Activated CD8-positive, alpha-beta T cell treated with anti-CD3 and anti-CD28 coated beads for 36 hours (primary cell): ENCODE measurements at regions not wholly inside any gene's neighbourhood (a gene's known extent, or its start where the extent isn't known, plus 50 kb on each side); places are given as distances from the start of the nearest gene placed in this dataset.

ENCODE experiments used
- ATAC-seq: fragments of 200-7000 bp; cut with Tn5 transposase; one replicate; pipeline ENCODE4 v1.10.0; 2021; ENCODE audit warnings: mild to moderate bottlenecking, moderate library complexity
- CTCF ChIA-PET: fragments of 350-600 bp; sonication (Branson Sonifier 250); formaldehyde crosslinking; loops from one replicate; lab custom pipeline; 2021; ENCODE audit warnings: antibody characterized with exemption; lab: Charles Lee
- POLR2A ChIA-PET: fragments of 350-600 bp; sonication (Branson Sonifier 250); formaldehyde crosslinking; loops from one replicate; lab custom pipeline; 2021; ENCODE audit warnings: antibody characterized with exemption; lab: Charles Lee
- DNase-seq: peaks from one replicate; pipeline ENCODE4 v3.0.0-alpha.2; 2020
- H3K27ac Mint-ChIP-seq: one replicate; pipeline ENCODE4 v1.8.0; 2021; ENCODE audit warnings: mild to moderate bottlenecking, mixed read lengths
- H3K27me3 Mint-ChIP-seq: one replicate; pipeline ENCODE4 v1.8.0; 2021; ENCODE audit warnings: mixed read lengths
- H3K36me3 Mint-ChIP-seq: one replicate; pipeline ENCODE4 v1.8.0; 2021; ENCODE audit warnings: low read depth, mixed read lengths
- H3K4me1 Mint-ChIP-seq: one replicate; pipeline ENCODE4 v1.8.0; 2021; ENCODE audit warnings: low read depth, mixed read lengths
- H3K4me3 Mint-ChIP-seq: one replicate; pipeline ENCODE4 v1.8.0; 2021; ENCODE audit warnings: mild to moderate bottlenecking, moderate library complexity, mixed read lengths
- H3K9me3 Mint-ChIP-seq: one replicate; pipeline ENCODE4 v1.8.0; 2021; ENCODE audit warnings: mixed read lengths
- intact Hi-C: fragments of 100-400 bp; cut with micrococcal nuclease; formaldehyde crosslinking; loops from one replicate; pipeline ENCODE4 v1.10.0; 2022
- TF ChIP-seq, protein P1 (sequence below): fragments of 200-600 bp; IDR thresholded peaks from one replicate; pipeline ENCODE4 v1.8.0; 2022; ENCODE audit warnings: antibody characterized with exemption, mild to moderate bottlenecking

DNA sequence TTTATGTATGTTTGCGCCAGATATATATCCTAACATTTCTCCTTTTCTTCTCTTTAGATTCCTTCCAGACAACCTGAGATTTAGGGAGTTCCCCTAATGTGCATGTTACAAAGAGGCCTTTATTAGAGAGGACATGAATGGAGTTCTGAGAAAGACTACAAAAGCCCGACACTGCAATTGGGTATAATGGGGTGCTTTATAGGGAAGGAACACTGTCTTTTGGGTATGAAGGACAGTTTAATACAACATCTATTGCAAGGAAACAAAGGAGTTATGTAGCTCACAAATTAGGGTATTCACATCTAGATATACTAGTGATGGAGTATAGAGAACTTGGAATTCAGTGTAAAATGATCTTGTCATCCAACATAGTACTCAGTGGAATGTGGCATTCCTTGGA lies 383.8 kb downstream of the FIGN start:
- TF ChIP-seq, protein P1, sequence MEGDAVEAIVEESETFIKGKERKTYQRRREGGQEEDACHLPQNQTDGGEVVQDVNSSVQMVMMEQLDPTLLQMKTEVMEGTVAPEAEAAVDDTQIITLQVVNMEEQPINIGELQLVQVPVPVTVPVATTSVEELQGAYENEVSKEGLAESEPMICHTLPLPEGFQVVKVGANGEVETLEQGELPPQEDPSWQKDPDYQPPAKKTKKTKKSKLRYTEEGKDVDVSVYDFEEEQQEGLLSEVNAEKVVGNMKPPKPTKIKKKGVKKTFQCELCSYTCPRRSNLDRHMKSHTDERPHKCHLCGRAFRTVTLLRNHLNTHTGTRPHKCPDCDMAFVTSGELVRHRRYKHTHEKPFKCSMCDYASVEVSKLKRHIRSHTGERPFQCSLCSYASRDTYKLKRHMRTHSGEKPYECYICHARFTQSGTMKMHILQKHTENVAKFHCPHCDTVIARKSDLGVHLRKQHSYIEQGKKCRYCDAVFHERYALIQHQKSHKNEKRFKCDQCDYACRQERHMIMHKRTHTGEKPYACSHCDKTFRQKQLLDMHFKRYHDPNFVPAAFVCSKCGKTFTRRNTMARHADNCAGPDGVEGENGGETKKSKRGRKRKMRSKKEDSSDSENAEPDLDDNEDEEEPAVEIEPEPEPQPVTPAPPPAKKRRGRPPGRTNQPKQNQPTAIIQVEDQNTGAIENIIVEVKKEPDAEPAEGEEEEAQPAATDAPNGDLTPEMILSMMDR: no peak
- Mint-ChIP-seq H3K27ac (no peak overlapping the region), H3K4me1 (no peaks in the 10 kb centered on the region), H3K27me3 (peaks cover 8% of the 10 kb centered on the region), H3K9me3 (peaks cover 2% of the 10 kb centered on the region), H3K4me3 (no peak overlapping the region), H3K36me3 (no peaks in the 10 kb centered on the region)
- ChIA-PET POLR2A (no interaction called here), CTCF (no interaction called here)
- intact Hi-C loops: no loop called here
- no peak for DNase-seq
- no peak for ATAC-seq

DNA sequence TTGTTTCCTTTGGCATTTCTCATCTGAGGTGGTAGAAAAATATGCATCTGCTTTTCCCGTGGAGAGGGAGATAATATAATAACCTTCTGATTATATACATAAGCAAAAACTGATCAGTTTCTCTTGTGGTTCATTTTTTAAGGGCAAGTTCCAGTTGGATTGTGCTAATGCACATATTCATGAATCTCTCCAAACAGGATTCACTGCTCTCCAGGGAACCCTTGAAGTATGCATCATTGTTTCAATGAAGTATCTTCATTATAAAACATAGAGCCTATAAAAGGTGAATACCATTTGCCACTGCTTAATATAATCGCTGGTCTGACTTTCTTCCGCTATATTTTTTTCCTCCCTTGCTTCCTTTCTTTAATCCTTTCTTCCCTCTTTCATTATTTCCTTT lies 384.7 kb downstream of the FIGN start:
- H3K9me3 Mint-ChIP-seq: peaks cover 2% of the 10 kb centered on the region
- POLR2A ChIA-PET: interaction anchor here (0.6 kb wide), 1 partner anchor 10 kb away, joined by 3 read pairs; no protein-coding TSS in a partner anchor
- ATAC-seq (no peak), DNase-seq (no peak)
- intact Hi-C loops: no loop called here
- H3K4me3 Mint-ChIP-seq: no peak overlapping the region
- CTCF ChIA-PET: no interaction called here
- H3K27ac Mint-ChIP-seq: no peak overlapping the region
- no peaks in the 10 kb centered on the region for H3K4me1 Mint-ChIP-seq
- TF ChIP-seq, protein P1: no peak
- peaks cover 8% of the 10 kb centered on the region for H3K27me3 Mint-ChIP-seq
- no peaks in the 10 kb centered on the region for H3K36me3 Mint-ChIP-seq

DNA sequence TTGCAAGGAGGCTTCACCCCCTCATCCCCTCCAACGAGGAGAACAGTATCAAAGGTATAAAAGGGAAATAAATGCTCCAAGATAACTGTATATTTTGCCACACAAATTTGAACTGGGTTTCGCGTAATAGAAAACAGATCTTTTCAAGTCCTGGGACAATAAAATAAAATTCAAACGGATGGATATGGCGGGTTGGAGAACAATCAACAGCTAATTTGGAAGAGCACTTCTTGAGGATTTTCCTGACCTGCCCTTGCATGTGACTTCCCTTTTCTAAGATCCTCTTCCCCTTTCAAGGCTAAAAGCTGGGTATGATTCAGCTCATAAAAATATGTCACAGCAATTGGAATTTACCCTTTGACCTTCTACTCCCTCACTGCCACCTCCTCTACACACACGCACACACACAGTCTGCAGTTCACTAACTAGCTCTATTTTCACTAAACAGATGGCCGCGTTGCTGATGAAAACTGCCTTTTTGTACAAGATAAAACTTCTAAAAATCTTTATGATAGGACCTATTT lies 386.9 kb downstream of the FIGN start:
- Mint-ChIP-seq H3K36me3 (no peaks in the 10 kb centered on the region), H3K4me3 (no peak overlapping the region), H3K27me3 (peaks cover 8% of the 10 kb centered on the region), H3K27ac (no peak overlapping the region), H3K4me1 (no peaks in the 10 kb centered on the region), H3K9me3 (peaks cover 2% of the 10 kb centered on the region)
- TF ChIP-seq, protein P1: no peak
- POLR2A ChIA-PET: no interaction called here
- CTCF ChIA-PET: no interaction called here
- intact Hi-C loops: no loop called here
- ATAC-seq (no peak), DNase-seq (no peak)

DNA sequence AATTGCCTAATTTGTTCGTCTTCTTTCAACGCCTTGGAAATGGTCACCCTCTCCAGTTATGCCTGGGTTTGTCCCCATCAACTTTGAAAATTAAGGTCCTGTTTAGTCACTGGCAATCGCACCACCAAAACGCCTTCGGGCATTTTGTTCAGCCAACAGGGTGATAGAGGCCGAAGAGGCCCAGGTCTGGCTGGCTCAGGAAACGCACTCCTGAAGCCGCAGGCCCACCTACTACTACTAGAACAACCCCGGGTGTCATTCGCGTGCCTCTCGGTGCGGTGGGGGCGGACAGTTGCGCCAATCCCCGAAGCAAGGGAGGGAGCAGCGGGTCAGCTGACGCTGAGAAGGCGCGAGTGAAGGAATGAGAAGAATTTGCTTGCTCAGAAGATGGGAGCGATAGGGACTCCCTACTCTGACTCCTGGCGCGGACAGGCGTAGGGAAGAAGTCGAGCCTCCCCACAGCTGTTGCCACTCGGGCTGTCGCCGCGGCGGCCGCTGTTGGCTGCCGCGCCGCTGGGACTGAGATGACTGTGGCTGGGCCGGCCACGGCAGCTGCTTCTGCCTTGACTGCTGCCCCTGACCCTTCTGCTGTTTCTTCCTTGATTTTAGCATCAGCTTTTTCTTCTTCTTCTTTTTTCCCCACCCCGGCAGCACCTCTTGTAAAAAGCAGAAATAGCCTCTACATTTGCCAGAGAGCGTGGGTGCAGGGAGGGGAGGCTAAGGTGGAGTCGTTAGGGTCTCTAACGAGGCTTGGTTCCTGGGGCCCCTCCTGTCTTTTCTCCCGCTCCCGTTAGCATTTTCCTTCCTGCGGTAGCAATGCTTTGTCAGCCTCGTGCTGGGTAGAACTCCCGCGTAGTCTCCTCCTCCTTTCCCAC lies 387.6 kb downstream of the FIGN start:
- TF ChIP-seq, protein P1: no peak
- Mint-ChIP-seq H3K27me3 (peaks cover 8% of the 10 kb centered on the region), H3K9me3 (peaks cover 2% of the 10 kb centered on the region), H3K27ac (no peak overlapping the region), H3K4me1 (no peaks in the 10 kb centered on the region), H3K36me3 (no peaks in the 10 kb centered on the region), H3K4me3 (no peak overlapping the region)
- ATAC-seq: no peak
- intact Hi-C loops: no loop called here
- DNase-seq: no peak
- ChIA-PET CTCF (no interaction called here), POLR2A (no interaction called here)
